Natural killer cell (primary cell): ENCODE measurements at regions not wholly inside any gene's neighbourhood (a gene's known extent, or its start where the extent isn't known, plus 50 kb on each side); places are given as distances from the start of the nearest gene placed in this dataset.

Experiments
- ATAC-seq, 3 donors: fragments of 150-1000 bp in 2 of 3; fragments of 200-7000 bp in 1 of 3; cut with Tn5 transposase; 1 replicate in 1 of 3; 2 replicates in 2 of 3; pipeline ENCODE4 v1.10.0; 2021; ENCODE audit warnings: mild to moderate bottlenecking in 2 of 3, moderate library complexity in 2 of 3
- DNase-seq, 2 donors: peaks; one replicate each; pipeline versions ENCODE4 v3.0.0 to v3.0.0-alpha.2; 2013 to 2021; ENCODE audit warnings: mixed read lengths in 1 of 2
- H3K27ac ChIP-seq: one replicate; pipeline ENCODE4 v1.5.1; 2013; ENCODE audit warnings: mild to moderate bottlenecking, low read length
- H3K27me3 ChIP-seq: one replicate; pipeline ENCODE4 v1.6.1; 2013; ENCODE audit warnings: low read length; ENCODE audit not compliant: control insufficient read depth, insufficient read depth
- H3K36me3 ChIP-seq: one replicate; pipeline ENCODE4 v1.6.1; 2013; ENCODE audit warnings: low read length; ENCODE audit not compliant: control insufficient read depth, insufficient read depth
- H3K4me1 ChIP-seq: one replicate; pipeline ENCODE4 v1.6.1; 2013; ENCODE audit warnings: low read length; ENCODE audit not compliant: control insufficient read depth, insufficient read depth
- H3K4me3 ChIP-seq: one replicate; pipeline ENCODE4 v1.5.1; 2013; ENCODE audit warnings: low read length
- H3K9me3 ChIP-seq: one replicate; pipeline ENCODE4 v1.6.1; 2013; ENCODE audit warnings: low read length; ENCODE audit not compliant: control insufficient read depth, insufficient read depth
- H3K27ac Mint-ChIP-seq, 2 donors: one replicate each; pipeline ENCODE4 v1.8.0; 2022; ENCODE audit warnings: mild to moderate bottlenecking in 2 of 2, mixed read lengths in 2 of 2, moderate library complexity in 1 of 2
- H3K27me3 Mint-ChIP-seq, 2 donors: one replicate each; pipeline ENCODE4 v1.8.0; 2022; ENCODE audit warnings: low read depth in 2 of 2, mixed read lengths in 2 of 2
- H3K36me3 Mint-ChIP-seq: one replicate; pipeline ENCODE4 v1.8.0; 2022; ENCODE audit warnings: mixed read lengths
- H3K4me1 Mint-ChIP-seq, 2 donors: one replicate each; pipeline ENCODE4 v1.8.0; 2022; ENCODE audit warnings: mixed read lengths in 2 of 2
- H3K4me3 Mint-ChIP-seq: one replicate; pipeline ENCODE4 v1.8.0; 2022; ENCODE audit warnings: mild to moderate bottlenecking, moderate library complexity, mixed read lengths
- H3K9me3 Mint-ChIP-seq, 2 donors: one replicate each; pipeline ENCODE4 v1.8.0; 2022; ENCODE audit warnings: mixed read lengths in 2 of 2
- CTCF ChIP-seq: fragments of 200-600 bp; IDR thresholded peaks from one replicate; pipeline ENCODE4 v1.8.0; 2022; ENCODE audit warnings: antibody characterized with exemption
- WGBS: methylation state at CpG from one replicate; pipeline ENCODE4 v1.1.7; 2013; ENCODE audit warnings: missing lambda C conversion rate; ENCODE audit not compliant: insufficient coverage; 5-methylcytosine and 5-hydroxymethylcytosine counted together
- intact Hi-C: fragments of 100-400 bp; cut with micrococcal nuclease; formaldehyde crosslinking; loops from one replicate; pipeline ENCODE4 v1.14.2; 2022

DNA sequence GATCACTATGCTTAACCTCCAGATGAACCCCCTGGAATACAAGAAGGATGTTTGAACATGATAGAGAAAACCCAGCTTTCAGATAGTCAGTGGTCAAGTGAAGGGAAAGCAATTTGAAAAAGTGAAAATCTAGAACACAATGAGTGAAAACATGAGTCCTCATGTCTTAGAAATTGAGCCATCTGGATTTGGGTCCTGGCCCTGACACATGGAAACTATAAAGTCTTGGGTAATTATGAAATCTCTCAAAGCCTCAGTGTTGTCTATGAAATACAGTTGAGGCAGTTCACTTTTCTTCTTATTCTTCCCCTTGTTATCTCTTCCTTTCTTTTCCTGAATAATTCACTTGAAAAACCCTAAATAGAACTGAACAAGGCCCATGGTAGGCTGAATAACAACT lies 120.6 kb downstream of the EN1 start:
- no peak for TF ChIP-seq CTCF
- intact Hi-C loops: no loop called here
- no peak for DNase-seq
- no peaks in the 10 kb centered on the region for H3K4me1 ChIP-seq
- no peaks in the 10 kb centered on the region for H3K36me3 Mint-ChIP-seq
- H3K4me1 Mint-ChIP-seq: no peaks in the 10 kb centered on the region
- H3K9me3 ChIP-seq: no peaks in the 10 kb centered on the region
- no peak overlapping the region for H3K27ac ChIP-seq
- no peaks in the 10 kb centered on the region for H3K27me3 ChIP-seq
- H3K9me3 Mint-ChIP-seq: peaks cover 0 to 6% of the 10 kb centered on the region in 2 donors
- no peak overlapping the region for H3K4me3 Mint-ChIP-seq
- no peak overlapping the region for H3K27ac Mint-ChIP-seq
- ATAC-seq: no peak
- H3K4me3 ChIP-seq: no peak overlapping the region
- H3K36me3 ChIP-seq: no peaks in the 10 kb centered on the region
- peaks cover 5 to 6% of the 10 kb centered on the region in 2 donors for H3K27me3 Mint-ChIP-seq

DNA sequence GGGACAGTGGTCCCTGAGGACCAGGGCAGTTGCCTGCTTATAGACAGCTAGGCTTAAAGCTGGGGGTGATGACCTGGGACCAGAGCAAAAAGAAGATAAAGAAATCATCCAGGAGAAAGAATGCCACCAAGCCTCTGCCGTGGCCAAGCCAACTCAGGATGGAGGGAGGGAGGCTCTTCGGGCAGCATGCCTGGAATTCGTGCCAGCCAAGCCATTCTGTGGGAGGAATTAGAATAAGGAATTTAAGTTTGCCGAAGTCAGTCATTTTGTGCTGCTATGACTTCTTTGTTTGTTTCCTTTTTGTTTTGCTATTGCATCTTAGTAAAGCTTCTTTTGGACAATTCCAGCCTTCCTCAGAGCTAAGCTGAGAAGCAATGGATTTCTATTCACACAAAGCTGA lies 124.1 kb downstream of the EN1 start:
- H3K9me3 Mint-ChIP-seq: peaks cover 0 to 4% of the 10 kb centered on the region in 2 donors
- Histone ChIP-seq H3K27me3 (no peaks in the 10 kb centered on the region), H3K4me1 (no peaks in the 10 kb centered on the region), H3K9me3 (no peaks in the 10 kb centered on the region), H3K4me3 (no peak overlapping the region), H3K36me3 (no peaks in the 10 kb centered on the region), H3K27ac (no peak overlapping the region)
- H3K4me1 Mint-ChIP-seq: no peaks in the 10 kb centered on the region
- no peaks in the 10 kb centered on the region for H3K36me3 Mint-ChIP-seq
- DNase-seq: no peak
- peaks cover 3 to 6% of the 10 kb centered on the region in 2 donors for H3K27me3 Mint-ChIP-seq
- WGBS: 87% methylated on average over 4 of the region's 4 CpGs
- H3K27ac Mint-ChIP-seq: no peak overlapping the region
- no peak for TF ChIP-seq CTCF
- intact Hi-C loops: no loop called here
- ATAC-seq: no peak
- no peak overlapping the region for H3K4me3 Mint-ChIP-seq

DNA sequence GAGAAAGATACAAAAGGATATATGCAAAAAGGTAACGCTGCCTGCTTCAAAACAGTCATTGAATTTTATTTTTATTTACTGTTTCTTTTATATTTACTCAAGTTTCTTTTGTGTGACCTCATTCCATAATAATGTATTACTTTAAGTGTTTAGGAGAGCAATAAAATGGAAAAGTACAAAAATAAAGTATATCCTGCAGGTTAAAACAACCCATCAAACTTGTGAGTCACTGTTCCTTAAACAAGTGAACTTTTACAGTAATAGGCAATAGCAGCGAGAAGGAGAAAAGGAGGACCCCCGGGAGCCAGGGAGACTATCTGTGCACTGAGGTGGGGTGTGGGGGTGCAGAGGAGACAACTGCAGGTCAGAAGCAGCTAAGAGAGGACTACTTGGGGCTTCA lies 124.5 kb downstream of the EN1 start:
- H3K9me3 ChIP-seq: no peaks in the 10 kb centered on the region
- no peaks in the 10 kb centered on the region for H3K4me1 ChIP-seq
- H3K9me3 Mint-ChIP-seq: peaks cover 0 to 4% of the 10 kb centered on the region in 2 donors
- intact Hi-C loops: no loop called here
- H3K36me3 Mint-ChIP-seq: no peaks in the 10 kb centered on the region
- no peaks in the 10 kb centered on the region for H3K36me3 ChIP-seq
- no peak overlapping the region for H3K4me3 Mint-ChIP-seq
- WGBS: 79% methylated on average over 2 of the region's 3 CpGs
- TF ChIP-seq CTCF: no peak
- no peak overlapping the region for H3K27ac Mint-ChIP-seq
- H3K27me3 Mint-ChIP-seq: peaks cover 3 to 6% of the 10 kb centered on the region in 2 donors
- no peaks in the 10 kb centered on the region for H3K27me3 ChIP-seq
- H3K4me3 ChIP-seq: no peak overlapping the region
- no peak overlapping the region for H3K27ac ChIP-seq
- no peaks in the 10 kb centered on the region for H3K4me1 Mint-ChIP-seq
- DNase-seq (no peak), ATAC-seq (no peak)

DNA sequence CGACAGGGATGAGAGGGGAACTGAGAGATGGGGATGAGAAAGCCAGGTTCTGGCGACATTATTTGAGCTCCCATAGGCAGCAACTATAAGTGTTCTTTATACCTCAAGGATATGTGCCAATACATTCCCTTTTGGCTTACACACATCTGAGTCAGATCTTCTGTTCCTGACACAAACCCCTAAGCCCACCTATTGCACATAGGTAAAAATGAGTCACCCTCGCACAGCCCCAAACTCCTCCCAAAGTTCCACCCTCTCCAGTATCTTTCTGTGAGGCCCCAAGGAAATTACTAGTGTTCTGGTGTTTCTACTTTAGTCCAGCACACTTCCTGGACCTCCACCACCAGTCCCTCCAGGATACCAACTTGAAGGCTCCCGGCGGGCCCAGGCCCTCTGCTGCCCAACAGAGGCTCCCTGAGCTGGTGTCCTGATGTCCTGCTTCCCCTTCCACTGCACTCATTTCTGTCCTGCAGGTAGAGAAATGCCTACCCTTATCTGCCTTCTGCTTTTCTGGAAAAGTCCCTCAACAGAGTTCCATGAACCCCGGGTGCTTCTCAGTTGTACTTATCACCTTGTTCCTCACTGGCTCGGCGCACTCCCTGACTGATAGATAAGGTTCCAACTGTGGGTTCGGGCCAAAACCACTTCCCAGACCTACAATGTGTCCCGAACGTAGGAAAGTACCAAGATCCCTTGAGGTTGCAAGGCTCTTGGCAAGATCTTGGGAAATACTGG lies 125.5 kb downstream of the EN1 start:
- ATAC-seq (no peak), DNase-seq (no peak)
- 86% methylated on average over 11 of the region's 11 CpGs for WGBS
- H3K36me3 Mint-ChIP-seq: no peaks in the 10 kb centered on the region
- Histone ChIP-seq H3K4me1 (no peaks in the 10 kb centered on the region), H3K4me3 (no peak overlapping the region), H3K36me3 (no peaks in the 10 kb centered on the region), H3K9me3 (no peaks in the 10 kb centered on the region), H3K27me3 (no peaks in the 10 kb centered on the region), H3K27ac (no peak overlapping the region)
- no peak for TF ChIP-seq CTCF
- intact Hi-C loops: no loop called here
- no peak overlapping the region for H3K4me3 Mint-ChIP-seq
- H3K9me3 Mint-ChIP-seq: peaks cover 0 to 3% of the 10 kb centered on the region in 2 donors
- peaks cover 0 to 6% of the 10 kb centered on the region in 2 donors for H3K27me3 Mint-ChIP-seq
- no peaks in the 10 kb centered on the region for H3K4me1 Mint-ChIP-seq
- H3K27ac Mint-ChIP-seq: no peak overlapping the region
